ENCODE measurements at regions not wholly inside any gene's neighbourhood (a gene's known extent, or its start where the extent isn't known, plus 50 kb on each side); places are given as distances from the start of the nearest gene placed in this dataset.
A peak's percentile ranks its signal among the peaks of the same experiment; 100 is the strongest.

GRCh38 chr7:46150721-46151120 lies 229.6 kb upstream of the IGFBP3 start:
- no peak for TF ChIP-seq GATA2 (IDR thresholded peaks at IDR 0.05; ENCODE audit: low read depth, low read length)

DNA sequence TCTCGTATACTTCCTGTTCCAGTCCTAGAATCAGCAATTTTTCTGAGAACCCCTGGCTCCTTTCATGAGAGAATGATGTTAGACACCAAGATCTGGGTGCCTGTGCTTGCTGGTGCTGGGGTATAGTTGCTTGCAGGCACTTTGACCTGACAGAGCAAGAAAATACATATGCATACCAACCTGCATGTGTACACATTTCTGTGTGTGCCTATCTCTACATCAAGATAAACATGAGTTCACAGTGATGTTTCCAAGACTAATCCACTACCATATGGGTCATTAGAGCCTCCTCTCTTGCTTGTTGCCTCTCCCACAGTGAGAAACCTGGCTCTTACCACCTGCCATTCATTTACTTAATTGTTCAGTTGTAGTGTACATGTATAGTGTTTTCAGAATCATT lies 229.1 kb upstream of the IGFBP3 start:
- TF ChIP-seq GATA3 (IDR thresholded peaks at IDR 0.05; ENCODE audit: low read depth, low read length) = no peak
- no peak for TF ChIP-seq GATA2 (IDR thresholded peaks at IDR 0.05; ENCODE audit: low read depth, low read length)

DNA sequence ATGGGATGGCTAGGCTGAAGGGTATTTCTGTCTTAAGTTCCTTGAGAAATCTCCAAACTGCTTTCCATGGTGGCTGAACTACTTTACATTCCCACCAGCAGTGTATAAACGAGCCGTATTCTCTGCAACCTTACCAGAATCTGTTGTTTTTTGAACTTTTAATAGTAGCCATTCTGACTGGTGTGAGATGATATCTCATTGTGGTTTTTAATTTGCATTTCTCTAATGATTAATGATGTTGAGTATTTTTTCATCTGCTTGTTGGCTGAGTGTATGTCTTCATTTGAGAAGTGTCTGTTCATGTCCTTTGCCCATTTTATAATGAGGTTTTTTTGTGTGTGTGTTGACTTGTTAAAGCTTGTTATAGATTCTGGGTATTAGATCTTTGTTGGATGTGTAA lies 226.8 kb upstream of the IGFBP3 start:
- no peak for TF ChIP-seq GATA2 (IDR thresholded peaks at IDR 0.05; ENCODE audit: low read depth, low read length)
- no peak for TF ChIP-seq GATA3 (IDR thresholded peaks at IDR 0.05; ENCODE audit: low read depth, low read length)

DNA sequence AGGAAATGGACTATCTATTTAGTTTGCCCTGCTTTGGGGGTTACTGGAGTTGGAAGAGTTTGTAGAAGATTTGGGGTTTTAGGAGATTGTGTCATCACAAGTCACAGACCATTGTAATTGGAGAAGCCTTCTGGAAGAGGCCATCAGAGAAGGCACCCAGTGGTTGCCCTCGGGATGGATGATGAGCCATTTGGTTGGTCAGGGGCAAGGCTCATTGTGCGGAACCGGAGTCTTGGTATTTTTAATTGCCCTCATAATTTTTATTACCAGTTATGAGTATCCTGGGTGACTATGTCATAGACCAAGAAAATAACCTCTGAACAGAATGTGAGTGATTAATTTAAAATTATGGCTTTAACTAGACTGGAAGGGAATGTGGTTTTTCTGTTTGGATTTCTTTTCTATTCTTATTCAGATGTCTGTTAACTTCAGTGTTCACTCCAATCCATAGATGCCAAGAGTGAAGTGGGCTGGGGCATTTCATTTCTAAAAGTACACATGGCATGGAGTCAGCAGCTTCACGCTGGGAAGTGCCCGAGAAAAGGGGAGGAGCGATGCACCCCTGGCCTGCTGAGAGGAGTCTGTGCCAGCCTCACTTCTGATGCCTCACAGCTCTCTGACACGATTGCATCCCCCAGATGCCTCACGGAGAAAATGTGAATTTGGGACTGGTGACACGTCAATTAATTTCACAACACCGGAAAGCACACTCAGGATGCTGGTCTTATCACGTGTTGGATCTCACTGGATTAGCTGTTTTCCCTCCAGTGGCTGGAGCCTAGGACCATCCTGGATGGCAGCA lies 225.6 kb upstream of the IGFBP3 start:
- TF ChIP-seq GATA3 (IDR thresholded peaks at IDR 0.05; ENCODE audit: low read depth, low read length) (no peak), GATA2 (IDR thresholded peaks at IDR 0.05; ENCODE audit: low read depth, low read length) (peak; percentile 54)

DNA sequence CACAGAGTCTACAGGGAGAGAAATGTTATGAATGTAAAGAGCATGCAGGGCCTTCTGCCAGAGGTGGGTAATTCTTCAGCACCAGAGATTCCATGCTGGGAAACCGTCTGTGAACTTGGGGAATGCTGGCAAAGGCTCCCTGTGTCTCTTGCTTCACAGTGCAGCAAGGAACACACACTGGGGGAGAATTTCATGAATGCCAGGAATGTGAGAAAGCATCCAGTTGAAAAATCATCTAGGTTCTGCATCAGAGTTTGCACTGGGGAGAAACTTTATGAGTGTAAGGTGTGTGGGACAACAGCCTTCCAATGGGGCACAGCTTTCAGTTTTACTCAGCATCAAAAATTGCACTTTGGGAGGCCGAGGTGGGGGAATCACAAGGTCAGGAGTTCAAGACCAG lies 224.3 kb upstream of the IGFBP3 start:
- TF ChIP-seq GATA2 (IDR thresholded peaks at IDR 0.05; ENCODE audit: low read depth, low read length) (no peak), GATA3 (IDR thresholded peaks at IDR 0.05; ENCODE audit: low read depth, low read length) (no peak)

GRCh38 chr7:46143949-46144917 lies 223.2 kb upstream of the IGFBP3 start:
- TF ChIP-seq GATA2 (IDR thresholded peaks at IDR 0.05; ENCODE audit: low read depth, low read length) (no peak), GATA3 (IDR thresholded peaks at IDR 0.05; ENCODE audit: low read depth, low read length) (no peak)

DNA sequence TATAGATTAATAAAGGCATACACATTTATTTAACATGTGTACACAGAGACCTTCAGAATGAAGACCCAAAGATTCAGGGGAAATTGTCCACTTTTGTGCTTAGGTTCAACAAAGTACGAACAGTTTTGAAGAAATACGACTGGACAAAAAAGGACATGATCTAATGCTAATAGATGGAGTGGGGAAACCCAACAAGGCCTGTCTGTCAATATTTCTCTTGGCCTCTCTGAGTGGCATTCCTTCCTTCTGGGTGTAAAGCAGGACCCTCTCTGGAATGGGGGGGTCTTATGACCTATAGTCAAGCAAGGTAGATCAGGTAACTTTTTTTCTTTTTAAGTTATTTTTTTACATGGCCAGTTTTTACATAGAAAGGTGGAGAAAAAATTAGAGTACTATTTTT lies 222.3 kb upstream of the IGFBP3 start:
- TF ChIP-seq GATA3 (IDR thresholded peaks at IDR 0.05; ENCODE audit: low read depth, low read length) (no peak), GATA2 (IDR thresholded peaks at IDR 0.05; ENCODE audit: low read depth, low read length) (no peak)

- TF ChIP-seq GATA2 (IDR thresholded peaks at IDR 0.05; ENCODE audit: low read depth, low read length) = no peak
- TF ChIP-seq GATA3 (IDR thresholded peaks at IDR 0.05; ENCODE audit: low read depth, low read length) = no peak
Observed at GRCh38 chr7:46139079-46139478, 218.0 kb upstream of the IGFBP3 start.

- no peak for TF ChIP-seq GATA2 (IDR thresholded peaks at IDR 0.05; ENCODE audit: low read depth, low read length)
- no peak for TF ChIP-seq GATA3 (IDR thresholded peaks at IDR 0.05; ENCODE audit: low read depth, low read length)
Observed at GRCh38 chr7:46137725-46138124, 216.7 kb upstream of the IGFBP3 start.

- no peak for TF ChIP-seq GATA2 (IDR thresholded peaks at IDR 0.05; ENCODE audit: low read depth, low read length)
- TF ChIP-seq GATA3 (IDR thresholded peaks at IDR 0.05; ENCODE audit: low read depth, low read length) = no peak
Observed at GRCh38 chr7:46135557-46135956, 214.5 kb upstream of the IGFBP3 start.

- no peak for TF ChIP-seq GATA3 (IDR thresholded peaks at IDR 0.05; ENCODE audit: low read depth, low read length)
- TF ChIP-seq GATA2 (IDR thresholded peaks at IDR 0.05; ENCODE audit: low read depth, low read length) = no peak
Observed at GRCh38 chr7:46134795-46135194, 213.7 kb upstream of the IGFBP3 start.

- TF ChIP-seq GATA2 (IDR thresholded peaks at IDR 0.05; ENCODE audit: low read depth, low read length) (no peak), GATA3 (IDR thresholded peaks at IDR 0.05; ENCODE audit: low read depth, low read length) (no peak)
Observed at GRCh38 chr7:46134385-46134784, 213.3 kb upstream of the IGFBP3 start.

DNA sequence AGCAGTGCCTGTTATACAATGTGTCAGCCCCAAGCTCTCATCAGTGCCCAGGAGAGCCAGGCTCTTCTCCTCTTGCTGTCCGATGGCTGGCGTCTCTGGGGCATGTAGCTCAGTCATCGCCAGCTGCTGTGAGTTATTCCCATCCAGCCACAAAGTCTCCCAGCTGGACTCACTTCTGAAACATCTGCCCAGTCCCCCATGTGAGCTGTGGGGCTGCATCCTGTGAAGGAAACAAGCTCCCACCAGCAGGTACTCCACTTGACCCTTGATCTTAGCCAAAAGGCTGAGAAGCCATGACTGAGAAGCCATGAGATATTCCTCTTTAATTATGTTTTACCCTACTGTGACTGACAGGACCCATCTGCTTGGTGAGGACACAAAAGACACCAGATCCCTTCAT lies 212.7 kb upstream of the IGFBP3 start:
- TF ChIP-seq GATA2 (IDR thresholded peaks at IDR 0.05; ENCODE audit: low read depth, low read length) = no peak
- no peak for TF ChIP-seq GATA3 (IDR thresholded peaks at IDR 0.05; ENCODE audit: low read depth, low read length)

- TF ChIP-seq GATA3 (IDR thresholded peaks at IDR 0.05; ENCODE audit: low read depth, low read length) = no peak
- no peak for TF ChIP-seq GATA2 (IDR thresholded peaks at IDR 0.05; ENCODE audit: low read depth, low read length)
Observed at GRCh38 chr7:46133072-46133471, 212.0 kb upstream of the IGFBP3 start.

All from SH-SY5Y (cell line).